GM21619 (cell line): ENCODE measurements at regions not wholly inside any gene's neighbourhood (a gene's known extent, or its start where the extent isn't known, plus 50 kb on each side); places are given as distances from the start of the nearest gene placed in this dataset.

Experiments used
- ATAC-seq: cut with Tn5 transposase; IDR thresholded peaks from one replicate; pipeline ENCODE4 v1.9.1; 2021; ENCODE audit not compliant: unreplicated experiment

GRCh38 chr3:43892526-43892925, 201.8 kb downstream of the ABHD5 start:
- ATAC-seq: peak; percentile 75

GRCh38 chr3:43893727-43894126, 203.0 kb downstream of the ABHD5 start:
- ATAC-seq: no peak

GRCh38 chr3:43894176-43895049, 203.7 kb downstream of the ABHD5 start:
- ATAC-seq: no peak

- ATAC-seq: no peak
These were observed 204.8 kb downstream of the ABHD5 start for GRCh38 chr3:43895573-43895972.

GRCh38 chr3:43902415-43902814, 211.7 kb downstream of the ABHD5 start:
- ATAC-seq: no peak

- ATAC-seq: no peak
These were observed 214.4 kb downstream of the ABHD5 start for GRCh38 chr3:43905157-43905556.

GRCh38 chr3:43906849-43907507, 216.2 kb downstream of the ABHD5 start:
- ATAC-seq: peak; percentile 28

GRCh38 chr3:43907508-43907858, 216.7 kb downstream of the ABHD5 start:
- ATAC-seq: peak; percentile 93

GRCh38 chr3:43908456-43908855, 217.7 kb downstream of the ABHD5 start:
- ATAC-seq: no peak

- no peak for ATAC-seq
These were observed 218.4 kb downstream of the ABHD5 start for GRCh38 chr3:43909149-43909548.

GRCh38 chr3:43910750-43911149, 220.0 kb downstream of the ABHD5 start:
- no peak for ATAC-seq

- no peak for ATAC-seq
These were observed 222.6 kb downstream of the ABHD5 start for GRCh38 chr3:43913036-43913948.

GRCh38 chr3:43914269-43914668, 223.5 kb downstream of the ABHD5 start:
- ATAC-seq: no peak

GRCh38 chr3:43915546-43915945, 224.8 kb downstream of the ABHD5 start:
- no peak for ATAC-seq

GRCh38 chr3:43917361-43917760, 226.6 kb downstream of the ABHD5 start:
- ATAC-seq: no peak

GRCh38 chr3:43919029-43919428, 228.3 kb downstream of the ABHD5 start:
- ATAC-seq: no peak

- ATAC-seq: no peak
These were observed 230.4 kb downstream of the ABHD5 start for GRCh38 chr3:43921056-43921648.

GRCh38 chr3:43922374-43922773, 231.6 kb downstream of the ABHD5 start:
- ATAC-seq: no peak

- no peak for ATAC-seq
These were observed 232.6 kb downstream of the ABHD5 start for GRCh38 chr3:43923104-43923882.

GRCh38 chr3:43926055-43926454, 235.3 kb downstream of the ABHD5 start:
- ATAC-seq: no peak
